Calu3 (cell line): ENCODE measurements at regions not wholly inside any gene's neighbourhood (a gene's known extent, or its start where the extent isn't known, plus 50 kb on each side); places are given as distances from the start of the nearest gene placed in this dataset.

Source experiments
- BruUV-seq: library from RNA; stranded (reverse); fragments of 400-500 nt; replicated peaks from 2 replicates; lab custom pipeline; 2021; lab: Mats Ljungman, UMichigan
- CTCF ChIA-PET: fragments of 300-600 bp; sonication (Branson Sonifier 250); formaldehyde crosslinking; loops from one replicate; lab custom pipeline; 2022; ENCODE audit warnings: antibody characterized with exemption; lab: Charles Lee
- DNase-seq: peaks from one replicate; pipeline ENCODE4 v3.0.0; 2022
- H3K27ac Mint-ChIP-seq: one replicate; pipeline ENCODE4 v1.8.0; 2022; ENCODE audit warnings: mixed read lengths; ENCODE audit not compliant: unreplicated experiment
- H3K27me3 Mint-ChIP-seq: one replicate; pipeline ENCODE4 v1.8.0; 2022; ENCODE audit warnings: mixed read lengths; ENCODE audit not compliant: unreplicated experiment
- H3K36me3 Mint-ChIP-seq: one replicate; pipeline ENCODE4 v1.8.0; 2022; ENCODE audit warnings: mild to moderate bottlenecking, moderate library complexity, mixed read lengths; ENCODE audit not compliant: insufficient read depth, unreplicated experiment
- H3K4me1 Mint-ChIP-seq: one replicate; pipeline ENCODE4 v1.8.0; 2022; ENCODE audit warnings: mild to moderate bottlenecking, low read depth, mixed read lengths; ENCODE audit not compliant: unreplicated experiment
- H3K4me3 Mint-ChIP-seq: one replicate; pipeline ENCODE4 v1.8.0; 2022; ENCODE audit warnings: mild to moderate bottlenecking, low read depth, moderate library complexity, mixed read lengths; ENCODE audit not compliant: unreplicated experiment
- H3K9me3 Mint-ChIP-seq: one replicate; pipeline ENCODE4 v1.8.0; 2022; ENCODE audit warnings: low read depth, mixed read lengths; ENCODE audit not compliant: unreplicated experiment
- CTCF ChIP-seq: fragments of 200-600 bp; IDR thresholded peaks from one replicate; pipeline ENCODE4 v1.8.0; 2022; ENCODE audit warnings: antibody characterized with exemption; ENCODE audit not compliant: unreplicated experiment
- intact Hi-C: fragments of 100-400 bp; cut with micrococcal nuclease; formaldehyde crosslinking; loops from one replicate; pipeline ENCODE4 v1.10.0; 2022; ENCODE audit not compliant: unreplicated experiment

- Mint-ChIP-seq H3K27me3 (no peaks in the 10 kb centered on the region), H3K9me3 (no peaks in the 10 kb centered on the region), H3K27ac (peak overlapping the region; percentile 95), H3K36me3 (peaks cover 2% of the 10 kb centered on the region), H3K4me3 (no peak overlapping the region), H3K4me1 (peaks cover 34% of the 10 kb centered on the region)
- no TSS peak for BruUV-seq
- no peak for TF ChIP-seq CTCF
- DNase-seq, result no peak
- CTCF ChIA-PET, result interaction anchor here (0.7 to 2.3 kb wide), 16 partner anchors 21 to 842 kb away, joined by 3 to 9 read pairs (median 4); no protein-coding TSS in a partner anchor
- intact Hi-C loops, result loop anchor here (1.0 to 5.0 kb wide), 5 partner anchors 78 to 369 kb away; no protein-coding TSS in a partner anchor
Measured at GRCh38 chr21:35139382-35139715, 90.2 kb upstream of the RUNX1 start.

- CTCF ChIA-PET, result interaction anchor here (0.7 to 2.3 kb wide), 19 partner anchors 9 to 842 kb away, joined by 3 to 9 read pairs (median 4); no protein-coding TSS in a partner anchor
- Mint-ChIP-seq H3K27ac (peak overlapping the region; percentile 95), H3K36me3 (peaks cover 5% of the 10 kb centered on the region), H3K4me3 (no peak overlapping the region), H3K9me3 (no peaks in the 10 kb centered on the region), H3K27me3 (no peaks in the 10 kb centered on the region), H3K4me1 (peaks cover 39% of the 10 kb centered on the region)
- intact Hi-C loops, result loop anchor here (1.0 to 5.0 kb wide), 6 partner anchors 78 to 370 kb away; no protein-coding TSS in a partner anchor
- DNase-seq, result peak; percentile 78
- no peak for TF ChIP-seq CTCF
- TSS peak; percentile 88 for BruUV-seq
Measured at GRCh38 chr21:35138665-35139381, 89.7 kb upstream of the RUNX1 start.

DNA sequence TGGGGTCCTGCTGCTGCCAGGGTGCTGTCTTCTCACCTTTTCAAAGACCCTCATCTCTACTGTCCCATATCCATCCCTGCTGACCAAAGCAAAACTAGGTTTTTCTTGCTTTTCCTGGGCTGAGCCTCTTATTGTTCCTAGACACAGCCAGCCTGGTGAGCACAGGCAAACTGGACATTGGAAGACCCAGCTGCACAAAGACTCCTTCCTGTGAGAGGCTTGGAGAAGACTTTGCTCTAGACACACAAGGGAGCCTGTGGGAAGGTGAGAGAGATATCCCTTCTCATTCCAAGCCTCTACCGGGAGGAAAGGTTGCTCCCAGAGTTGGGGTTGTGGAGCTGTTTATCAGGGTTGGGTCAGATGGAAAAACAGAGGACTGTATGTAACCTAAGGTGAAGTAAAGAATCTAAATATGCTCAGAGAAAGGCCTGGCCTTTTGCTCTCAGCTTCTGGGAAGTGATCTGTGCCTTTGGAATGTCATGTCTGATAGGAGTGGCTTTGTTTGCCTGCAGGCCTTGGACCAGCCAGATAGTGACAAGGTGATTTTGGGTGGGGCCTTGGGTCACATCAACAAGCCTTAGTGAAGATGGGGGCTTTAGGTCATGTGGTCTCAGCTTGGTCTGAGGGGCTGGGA is 87.6 kb upstream of the RUNX1 start:
- CTCF ChIA-PET, result interaction anchor here (0.9 to 1.0 kb wide), 2 partner anchors 9 to 89 kb away, joined by 5 to 7 read pairs; no protein-coding TSS in a partner anchor

More for the DNA sequence above, 87.6 kb upstream of the RUNX1 start:
- Mint-ChIP-seq H3K9me3 (no peaks in the 10 kb centered on the region), H3K4me1 (peaks cover 46% of the 10 kb centered on the region), H3K27ac (peak overlapping the region; percentile 95), H3K4me3 (peak overlapping the region; percentile 10), H3K27me3 (no peaks in the 10 kb centered on the region), H3K36me3 (peaks cover 5% of the 10 kb centered on the region)
- DNase-seq, result peak; percentile 69
- intact Hi-C loops, result loop anchor here (5.0 kb wide), 1 partner anchor 244 kb away; no protein-coding TSS in a partner anchor
- no peak for TF ChIP-seq CTCF
- BruUV-seq, result TSS peak; percentile 81
